ENCODE measurements at regions not wholly inside any gene's neighbourhood (a gene's known extent, or its start where the extent isn't known, plus 50 kb on each side); places are given as distances from the start of the nearest gene placed in this dataset.

- Histone ChIP-seq H3K9ac (ENCODE audit: low read depth, low read length, poor library complexity, severe bottlenecking) (no peak overlapping the region), H3K4me1 (ENCODE audit: insufficient read depth, low read length, poor library complexity, severe bottlenecking) (no peaks in the 10 kb centered on the region), H3K4me3 (ENCODE audit: low read length, poor library complexity, severe bottlenecking) (no peak overlapping the region), H2AFZ (ENCODE audit: low read length) (no peak overlapping the region), H3F3A (ENCODE audit: low read depth) (no peaks in the 10 kb centered on the region), H3K27me3 (ENCODE audit: insufficient read depth, low read length, poor library complexity, severe bottlenecking) (no peaks in the 10 kb centered on the region), H3K79me2 (ENCODE audit: insufficient read depth, low read length) (no peaks in the 10 kb centered on the region), H3K9me3 (ENCODE audit: insufficient read depth, low read depth, low read length) (no peaks in the 10 kb centered on the region), H4K20me1 (ENCODE audit: insufficient read depth, low read length, poor library complexity, severe bottlenecking) (no peaks in the 10 kb centered on the region), H3K36me3 (ENCODE audit: insufficient read depth, low read length) (no peaks in the 10 kb centered on the region), H3K4me2 (ENCODE audit: low read depth, low read length, poor library complexity, severe bottlenecking) (no peak overlapping the region), H3K9me2 (replicated peaks; ENCODE audit: low read depth, low read length) (no peaks in the 10 kb centered on the region)
- TF ChIP-seq CTCF (conservative IDR thresholded peaks at IDR 0.05; ENCODE audit: low read length) (no peak), EZH2phosphoT487 (IDR thresholded peaks at IDR 0.05; ENCODE audit: borderline replicate concordance) (no peak)
These were observed 421.5 kb downstream of the NLGN4X start for GRCh38 chrX:5807181-5807580.

GRCh38 chrX:5802391-5802790 is 426.3 kb downstream of the NLGN4X start:
- H3K4me2 ChIP-seq (ENCODE audit: low read depth, low read length, poor library complexity, severe bottlenecking) = no peak overlapping the region
- H3K9me2 ChIP-seq (replicated peaks; ENCODE audit: low read depth, low read length) = no peaks in the 10 kb centered on the region
- H3K36me3 ChIP-seq (ENCODE audit: insufficient read depth, low read length) = no peaks in the 10 kb centered on the region
- no peak overlapping the region for H2AFZ ChIP-seq (ENCODE audit: low read length)
- no peaks in the 10 kb centered on the region for H3K4me1 ChIP-seq (ENCODE audit: insufficient read depth, low read length, poor library complexity, severe bottlenecking)
- H3K27me3 ChIP-seq (ENCODE audit: insufficient read depth, low read length, poor library complexity, severe bottlenecking) = no peaks in the 10 kb centered on the region
- H4K20me1 ChIP-seq (ENCODE audit: insufficient read depth, low read length, poor library complexity, severe bottlenecking) = no peaks in the 10 kb centered on the region
- no peaks in the 10 kb centered on the region for H3K9me3 ChIP-seq (ENCODE audit: insufficient read depth, low read depth, low read length)
- TF ChIP-seq CTCF (conservative IDR thresholded peaks at IDR 0.05; ENCODE audit: low read length) = no peak
- TF ChIP-seq EZH2phosphoT487 (IDR thresholded peaks at IDR 0.05; ENCODE audit: borderline replicate concordance) = no peak
- H3K79me2 ChIP-seq (ENCODE audit: insufficient read depth, low read length) = no peaks in the 10 kb centered on the region
- H3K4me3 ChIP-seq (ENCODE audit: low read length, poor library complexity, severe bottlenecking) = no peak overlapping the region
- no peak overlapping the region for H3K9ac ChIP-seq (ENCODE audit: low read depth, low read length, poor library complexity, severe bottlenecking)
- H3F3A ChIP-seq (ENCODE audit: low read depth) = no peaks in the 10 kb centered on the region

GRCh38 chrX:5791721-5792120 is 436.9 kb downstream of the NLGN4X start:
- Histone ChIP-seq H3K9me2 (replicated peaks; ENCODE audit: low read depth, low read length) (no peaks in the 10 kb centered on the region), H3K36me3 (ENCODE audit: insufficient read depth, low read length) (no peaks in the 10 kb centered on the region), H3K4me2 (ENCODE audit: low read depth, low read length, poor library complexity, severe bottlenecking) (no peak overlapping the region), H3K4me3 (ENCODE audit: low read length, poor library complexity, severe bottlenecking) (no peak overlapping the region), H3K4me1 (ENCODE audit: insufficient read depth, low read length, poor library complexity, severe bottlenecking) (no peaks in the 10 kb centered on the region), H4K20me1 (ENCODE audit: insufficient read depth, low read length, poor library complexity, severe bottlenecking) (no peaks in the 10 kb centered on the region), H3K79me2 (ENCODE audit: insufficient read depth, low read length) (no peaks in the 10 kb centered on the region), H2AFZ (ENCODE audit: low read length) (no peak overlapping the region), H3K27me3 (ENCODE audit: insufficient read depth, low read length, poor library complexity, severe bottlenecking) (no peaks in the 10 kb centered on the region), H3K9me3 (ENCODE audit: insufficient read depth, low read depth, low read length) (no peaks in the 10 kb centered on the region), H3K9ac (ENCODE audit: low read depth, low read length, poor library complexity, severe bottlenecking) (no peak overlapping the region), H3F3A (ENCODE audit: low read depth) (no peaks in the 10 kb centered on the region)
- no peak for TF ChIP-seq CTCF (conservative IDR thresholded peaks at IDR 0.05; ENCODE audit: low read length)

All from Loucy (cell line).